Activated CD4-positive, alpha-beta T cell treated with anti-CD3 and anti-CD28 coated beads, Interleukin-2, Interleukin-6, amounts not matched to agents 100 ng/mL and 50 ng/mL, durations not matched to agents 16 hours and 8 hours (primary cell): ENCODE measurements at regions not wholly inside any gene's neighbourhood (a gene's known extent, or its start where the extent isn't known, plus 50 kb on each side); places are given as distances from the start of the nearest gene placed in this dataset.

Source experiments
- DNase-seq: peaks from one replicate; pipeline ENCODE4 v3.0.0-alpha.2; 2020

- no peak for DNase-seq
Measured at GRCh38 chr5:26669031-26669430, 369.4 kb downstream of the CDH9 start.

GRCh38 chr5:26666371-26666770, 372.0 kb downstream of the CDH9 start:
- no peak for DNase-seq

GRCh38 chr5:26663500-26663899, 374.9 kb downstream of the CDH9 start:
- DNase-seq, result no peak

GRCh38 chr5:26662806-26663360, 375.5 kb downstream of the CDH9 start:
- no peak for DNase-seq

DNA sequence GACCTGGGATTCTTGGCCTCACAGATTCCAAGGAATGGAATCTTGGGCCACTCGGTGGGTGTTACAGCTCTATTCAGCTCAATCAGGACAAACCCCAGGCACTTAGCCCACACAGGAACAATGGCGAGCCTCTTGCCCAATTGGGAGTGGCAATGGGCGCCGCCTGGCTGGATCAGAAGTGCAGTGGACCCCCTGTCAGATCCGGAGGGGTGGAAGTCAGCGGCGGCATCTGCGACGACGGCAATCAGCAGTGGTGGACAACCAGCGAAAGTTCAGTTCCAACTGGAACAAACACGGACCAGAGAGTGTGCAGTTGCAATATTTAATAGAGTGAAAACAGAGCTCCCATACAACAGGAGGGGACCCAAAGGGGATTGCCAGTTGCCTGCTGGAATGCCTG, 378.3 kb downstream of the CDH9 start:
- DNase-seq, result no peak

DNA sequence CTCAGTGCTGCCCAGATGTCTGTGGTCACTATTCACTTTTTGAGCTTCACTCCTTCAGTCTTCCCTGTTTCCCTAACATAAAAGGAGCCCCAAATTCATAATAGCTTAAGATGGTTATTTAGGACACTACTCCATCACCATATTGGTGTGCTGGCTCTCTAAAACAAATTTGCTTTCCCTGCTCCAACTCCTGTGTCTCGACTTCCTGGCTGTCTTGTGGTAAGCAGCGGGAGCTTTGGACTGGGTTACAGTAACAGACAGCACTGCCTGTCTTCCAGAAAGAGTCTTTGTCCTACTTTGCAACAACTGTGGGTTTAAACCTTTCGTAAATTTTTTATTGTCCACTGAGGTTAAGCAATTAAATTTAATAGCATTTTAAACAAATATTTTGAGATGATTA, 389.4 kb downstream of the CDH9 start:
- DNase-seq, result no peak

DNA sequence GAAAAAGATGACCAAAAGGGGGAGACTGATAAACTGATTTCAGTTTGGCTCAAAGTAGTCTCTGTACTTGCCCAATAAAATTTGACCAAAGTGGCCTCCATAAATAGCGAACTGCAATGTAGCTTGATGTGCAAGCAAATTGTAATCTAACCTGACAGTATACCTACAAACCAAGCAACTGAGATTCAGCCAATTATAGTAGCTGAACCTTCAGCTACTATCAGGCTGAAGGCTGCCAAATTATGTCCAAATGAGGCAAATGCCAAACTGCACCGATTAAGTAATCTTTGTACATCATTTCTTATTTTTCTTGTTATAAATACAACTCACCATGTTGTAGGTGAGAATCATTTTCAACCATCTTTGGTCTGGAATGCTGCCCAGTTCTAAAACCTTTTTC, 390.6 kb downstream of the CDH9 start:
- no peak for DNase-seq

DNA sequence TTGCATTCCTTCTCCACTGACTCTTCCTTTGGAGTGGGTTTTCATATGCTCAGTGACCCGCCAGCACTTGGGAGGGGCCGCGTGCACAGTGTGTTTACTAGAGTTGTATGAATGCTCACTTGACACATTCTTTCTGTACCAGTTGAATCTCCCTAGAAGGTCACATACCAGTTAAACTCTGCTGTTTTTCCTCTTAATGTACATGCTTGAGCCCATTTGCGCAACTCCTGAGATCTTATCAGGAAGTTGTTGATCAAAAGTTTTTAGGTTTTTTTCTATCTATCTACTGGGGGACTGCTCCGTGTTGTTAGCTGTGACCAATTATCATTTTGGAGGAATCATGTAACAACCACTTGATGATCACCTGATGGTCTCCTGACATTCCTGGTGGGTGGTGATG, 392.7 kb downstream of the CDH9 start:
- no peak for DNase-seq

DNA sequence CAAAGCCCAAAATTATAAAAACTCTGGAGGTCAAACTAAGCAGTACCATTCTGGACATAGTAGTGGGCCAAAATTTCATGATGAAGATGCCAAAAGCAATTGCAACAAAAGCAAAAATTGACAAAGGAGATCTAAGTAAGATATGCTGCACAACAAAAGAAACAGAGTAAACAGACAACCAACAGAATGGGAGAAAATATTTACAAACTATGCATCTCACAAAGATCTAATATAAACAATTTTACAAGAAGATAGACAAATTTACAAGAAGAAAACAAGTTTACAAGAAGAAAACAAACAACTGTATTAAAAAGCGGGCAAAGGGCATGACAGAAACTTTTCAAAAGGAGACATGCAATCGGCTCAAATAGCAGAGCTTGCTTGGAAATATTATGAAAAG, 396.9 kb downstream of the CDH9 start:
- DNase-seq, result no peak

DNA sequence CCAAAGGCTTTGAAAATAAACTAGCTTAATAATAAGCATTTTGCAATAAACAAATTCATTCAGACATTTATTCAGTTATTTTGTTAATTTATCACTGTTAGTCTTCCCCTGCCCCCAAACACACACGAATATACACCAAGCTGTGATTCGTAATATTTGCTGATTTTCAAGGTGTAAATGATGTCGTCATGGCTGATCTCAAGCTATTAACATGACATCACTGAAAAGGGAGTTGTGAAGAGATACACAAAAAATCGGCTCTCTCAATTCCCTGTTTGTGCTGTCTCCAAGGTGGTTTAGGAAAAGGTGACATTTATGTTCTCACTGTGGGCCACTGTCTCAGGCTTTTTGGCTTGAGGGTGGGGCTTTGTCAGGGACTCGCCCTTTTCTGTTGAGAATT, 413.3 kb downstream of the CDH9 start:
- no peak for DNase-seq

DNA sequence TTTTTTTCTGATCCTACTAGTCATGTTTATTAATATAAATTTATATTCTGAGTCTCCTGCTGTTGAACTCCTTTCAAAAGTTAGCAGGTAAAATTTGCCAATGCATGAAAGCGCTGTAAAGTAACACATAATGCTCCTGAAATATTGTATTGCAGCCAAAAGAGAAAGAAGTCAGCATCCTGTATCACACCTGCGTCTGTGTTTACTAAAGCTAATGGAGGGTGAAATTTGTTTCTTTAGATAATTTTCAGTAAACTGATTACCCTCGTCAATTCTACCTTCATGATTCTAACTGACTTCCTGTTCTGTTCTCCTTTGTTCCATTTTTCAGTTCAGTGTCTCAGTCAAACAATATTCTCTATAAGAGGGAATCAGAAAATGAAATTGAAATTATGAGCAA, 415.4 kb downstream of the CDH9 start:
- no peak for DNase-seq

DNA sequence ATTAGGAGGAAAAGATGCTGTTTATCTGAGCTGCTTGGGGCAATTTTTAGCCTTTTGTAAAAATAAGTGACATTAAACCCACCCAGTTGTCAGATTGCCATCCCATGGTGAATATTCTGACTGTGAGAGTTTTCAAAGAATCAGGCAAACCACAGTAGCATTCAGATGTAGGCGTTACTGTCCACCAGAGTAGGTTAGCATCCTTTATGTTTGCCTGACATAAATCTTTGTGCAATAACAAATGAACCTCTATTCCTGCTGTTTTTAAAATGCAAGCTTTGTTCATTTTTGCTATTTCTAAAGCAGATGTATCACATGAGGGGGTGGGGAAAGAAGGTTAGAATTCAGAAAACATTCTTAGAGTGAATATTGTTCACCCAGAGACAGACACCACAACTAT, 427.8 kb downstream of the CDH9 start:
- DNase-seq, result no peak

DNA sequence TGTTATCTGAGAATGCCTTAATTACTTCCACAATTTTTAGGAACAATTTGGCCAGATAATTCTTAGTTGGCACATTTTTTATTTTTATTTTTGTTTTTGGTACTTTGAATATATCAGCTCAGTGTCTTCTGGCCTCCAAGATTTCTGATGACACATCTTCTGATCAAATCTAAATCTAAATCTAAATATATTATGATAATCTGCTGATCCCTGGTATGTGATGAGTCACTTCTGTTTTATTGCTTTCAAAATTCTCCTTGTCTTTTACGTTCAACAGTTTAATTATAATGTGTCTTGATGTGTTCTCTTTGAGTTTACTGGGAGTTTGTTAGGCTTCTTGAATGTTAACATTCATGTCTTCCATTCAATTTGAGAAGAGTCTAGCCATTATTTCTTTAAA, 436.8 kb downstream of the CDH9 start:
- no peak for DNase-seq

GRCh38 chr5:26582350-26583045, 455.9 kb downstream of the CDH9 start:
- DNase-seq, result no peak

GRCh38 chr5:26579712-26580111, 458.7 kb downstream of the CDH9 start:
- no peak for DNase-seq

DNA sequence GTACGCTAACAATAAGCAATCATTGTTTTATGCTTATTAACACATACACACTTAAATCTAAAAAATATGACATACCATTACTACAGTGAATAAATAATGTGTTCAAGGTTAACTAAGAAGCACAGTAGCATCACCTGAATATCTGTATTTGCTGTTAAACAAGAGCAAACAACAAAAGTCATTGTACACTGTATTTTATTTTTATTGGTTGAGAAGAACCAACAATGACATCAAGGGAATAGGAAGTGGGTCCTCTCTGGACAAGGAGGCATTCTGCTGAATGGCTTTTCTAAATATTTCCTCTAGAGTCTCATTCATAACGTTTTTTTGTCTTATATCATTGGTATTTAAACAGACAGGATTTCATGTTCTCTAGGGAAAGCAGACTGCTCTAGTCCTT, 460.4 kb downstream of the CDH9 start:
- no peak for DNase-seq

GRCh38 chr5:26572480-26572879, 465.9 kb downstream of the CDH9 start:
- no peak for DNase-seq

GRCh38 chr5:26569929-26570258, 468.5 kb downstream of the CDH9 start:
- no peak for DNase-seq

- no peak for DNase-seq
Measured at GRCh38 chr5:26569241-26569928, 469.0 kb downstream of the CDH9 start.

DNA sequence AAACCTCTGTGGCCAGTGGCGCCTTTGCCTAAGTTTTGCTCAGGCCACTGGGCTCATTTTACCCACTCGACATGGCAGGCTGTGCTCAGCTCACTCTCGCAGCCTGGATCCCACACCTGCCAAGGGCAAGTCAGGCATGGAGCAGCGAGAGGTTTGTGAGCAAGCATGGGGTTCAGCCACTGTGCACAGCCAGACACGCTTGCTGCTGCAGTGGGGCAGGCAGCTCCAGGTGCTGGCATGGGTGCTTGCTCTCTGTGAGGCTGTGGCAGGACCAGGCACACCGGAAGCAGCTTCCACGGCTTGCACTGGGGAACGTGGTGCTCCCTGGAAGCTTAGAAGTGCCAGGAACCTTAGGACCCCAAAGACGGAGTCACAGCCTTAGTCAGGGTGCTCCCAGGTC, 470.1 kb downstream of the CDH9 start:
- no peak for DNase-seq

- DNase-seq, result no peak
Measured at GRCh38 chr5:26563979-26564378, 474.4 kb downstream of the CDH9 start.

DNA sequence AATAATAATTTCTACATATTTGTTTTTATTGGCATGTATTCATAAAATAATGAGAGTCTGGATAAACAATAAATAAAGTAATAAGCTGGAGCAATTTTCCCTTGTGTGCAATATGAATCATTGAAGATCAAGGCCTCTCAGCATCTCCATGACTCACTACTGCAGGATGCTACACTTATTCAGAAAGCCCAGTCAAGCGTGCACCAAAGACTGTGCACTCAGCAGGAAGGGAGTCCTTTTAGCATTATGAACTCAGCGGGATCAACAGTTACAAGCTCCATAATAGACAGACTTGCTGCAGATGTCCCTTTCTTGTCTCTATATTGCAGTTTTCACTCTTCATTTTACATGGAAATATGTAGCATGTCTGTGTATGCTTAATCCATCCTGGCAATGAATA, 485.3 kb downstream of the CDH9 start:
- no peak for DNase-seq

DNA sequence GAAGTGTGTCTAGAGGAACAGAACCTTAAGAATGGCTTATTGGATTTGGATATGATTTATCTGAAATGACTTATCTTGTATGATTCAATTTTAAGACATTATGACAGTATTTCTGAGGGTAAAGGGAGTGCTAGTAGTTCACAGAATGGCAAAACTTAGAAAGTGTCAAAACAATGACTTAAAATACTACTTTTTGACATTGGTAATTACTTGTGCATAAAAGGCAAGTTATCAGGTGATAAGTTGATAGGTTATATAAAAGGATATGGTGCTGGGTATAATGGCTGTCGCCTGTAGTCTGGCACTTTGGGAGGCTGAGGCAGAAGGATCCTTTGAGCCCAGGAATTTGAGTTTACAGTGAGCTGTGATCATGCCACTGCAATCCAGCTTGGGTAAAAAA, 494.4 kb downstream of the CDH9 start:
- no peak for DNase-seq

- DNase-seq, result no peak
Measured at GRCh38 chr5:26538226-26538625, 500.2 kb downstream of the CDH9 start.

DNA sequence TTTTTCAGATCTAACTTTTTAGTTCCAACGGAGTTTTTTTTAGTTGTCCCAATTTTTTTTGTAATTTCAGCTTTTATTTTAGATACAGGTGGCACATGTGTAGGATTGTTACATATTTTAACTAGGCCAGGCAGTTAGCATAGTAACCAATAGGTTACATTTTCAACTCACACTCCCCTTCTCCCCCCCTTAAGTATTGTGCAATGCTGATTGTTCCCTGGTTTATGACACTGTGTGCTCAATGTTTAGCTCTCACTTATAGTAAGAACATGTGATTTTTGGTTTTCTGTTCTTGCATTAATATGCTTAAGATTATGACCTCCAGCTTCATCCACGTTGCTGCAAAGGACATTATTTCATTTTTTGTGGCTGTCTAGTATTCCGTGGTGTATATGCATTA, 503.2 kb downstream of the CDH9 start:
- DNase-seq, result no peak
